H1 (cell line): ENCODE measurements at regions not wholly inside any gene's neighbourhood (a gene's known extent, or its start where the extent isn't known, plus 50 kb on each side); places are given as distances from the start of the nearest gene placed in this dataset.

Source experiments
- CTCF ChIA-PET: fragments of 300-600 bp; sonication (Branson Sonifier 250); formaldehyde crosslinking; loops from one replicate; lab custom pipeline; 2021; ENCODE audit not compliant: partially characterized antibody; lab: Charles Lee
- POLR2A ChIA-PET: fragments of 300-600 bp; sonication (Branson Sonifier 250); formaldehyde crosslinking; loops from one replicate; lab custom pipeline; 2021; ENCODE audit warnings: inconsistent platforms; ENCODE audit not compliant: partially characterized antibody; lab: Charles Lee
- DNase-seq, 2 experiments: peaks; one replicate each; pipeline versions ENCODE4 v3.0.0 to v3.0.0-alpha.2; 2010 to 2022; ENCODE audit warnings: low spot score in 2 of 2, low read depth in 1 of 2, mixed read lengths in 1 of 2
- FAIRE-seq: peaks from 2 replicates; lab custom pipeline; 2011; peaks lifted over from hg19 to GRCh38; lab: Jason Lieb, UNC
- H2AFZ ChIP-seq: 2 replicates; pipeline ENCODE4 v1.8.1; 2012; ENCODE audit warnings: low read length, inconsistent platforms
- H2AK5ac ChIP-seq: 2 replicates; pipeline ENCODE4 v1.6.1; 2013; ENCODE audit warnings: low read depth, low read length
- H2BK120ac ChIP-seq: replicated peaks from 2 replicates; pipeline ENCODE3; 2013; ENCODE audit warnings: low read depth, low read length, inconsistent platforms
- H2BK12ac ChIP-seq: 2 replicates; pipeline ENCODE4 v1.6.1; 2013; ENCODE audit warnings: low read depth, low read length
- H2BK15ac ChIP-seq: 2 replicates; pipeline ENCODE4 v1.6.1; 2013; ENCODE audit warnings: low read length
- H2BK20ac ChIP-seq: 2 replicates; pipeline ENCODE4 v1.6.1; 2013; ENCODE audit warnings: low read length
- H2BK5ac ChIP-seq: 2 replicates; pipeline ENCODE4 v1.6.1; 2013; ENCODE audit warnings: low read depth, low read length
- H3K14ac ChIP-seq: 2 replicates; pipeline ENCODE4 v1.6.1; 2013; ENCODE audit warnings: inconsistent platforms; ENCODE audit not compliant: insufficient read length
- H3K18ac ChIP-seq: 2 replicates; pipeline ENCODE4 v1.6.1; 2013; ENCODE audit warnings: low read length; ENCODE audit errors: extremely low read depth
- H3K23ac ChIP-seq: 2 replicates; pipeline ENCODE4 v1.6.1; 2013; ENCODE audit warnings: inconsistent platforms; ENCODE audit not compliant: insufficient read length
- H3K23me2 ChIP-seq: 2 replicates; pipeline ENCODE4 v1.6.1; 2013; ENCODE audit warnings: low read depth, low read length
- H3K27ac ChIP-seq: 2 replicates; pipeline ENCODE4 v1.6.1; 2011; ENCODE audit warnings: low read depth, low read length, inconsistent platforms
- H3K27me3 ChIP-seq, 4 experiments: replicated peaks in 1 of 4; 1 replicate in 1 of 4; 2 replicates in 3 of 4; pipeline versions ENCODE4 v1.6.1 to v1.8.1; 2011 to 2013; ENCODE audit warnings: low read length in 3 of 4, mild to moderate bottlenecking in 3 of 4, inconsistent platforms in 2 of 4, mixed read lengths in 2 of 4, moderate library complexity in 1 of 4; ENCODE audit not compliant: control insufficient read depth in 3 of 4, insufficient read depth in 3 of 4; ENCODE audit errors: extremely low read depth in 1 of 4
- H3K36me3 ChIP-seq, 4 experiments: 2 replicates each; pipeline versions ENCODE4 v1.6.1 to v1.8.1; 2011 to 2013; ENCODE audit warnings: mild to moderate bottlenecking in 4 of 4, low read length in 3 of 4, moderate library complexity in 2 of 4, control low read depth in 1 of 4, inconsistent platforms in 1 of 4; ENCODE audit not compliant: insufficient read depth in 4 of 4, control insufficient read depth in 2 of 4
- H3K4ac ChIP-seq: replicated peaks from 2 replicates; pipeline ENCODE3; 2013; ENCODE audit warnings: low read length, low read depth, mixed read lengths, inconsistent platforms; ENCODE audit not compliant: insufficient read length
- H3K4me1 ChIP-seq, 4 experiments: replicated peaks in 1 of 4; 1 replicate in 1 of 4; 2 replicates in 3 of 4; pipeline versions ENCODE4 v1.6.1 to v1.8.1; 2011 to 2013; ENCODE audit warnings: low read length in 3 of 4, inconsistent platforms in 2 of 4, mixed read lengths in 1 of 4; ENCODE audit not compliant: insufficient read depth in 4 of 4, control insufficient read depth in 3 of 4
- H3K4me2 ChIP-seq, 2 experiments: 2 replicates each; pipeline versions ENCODE4 v1.6.1 to v1.8.1; 2011 to 2013; ENCODE audit warnings: low read depth in 2 of 2, low read length in 2 of 2, control low read depth in 1 of 2, inconsistent platforms in 1 of 2, mild to moderate bottlenecking in 1 of 2; ENCODE audit not compliant: insufficient read depth in 1 of 2
- H3K4me3 ChIP-seq, 4 experiments: fragments of 200-600, 300-600 bp in 1 of 4; sonication (generic), shearing (Covaris generic), sonication (Bioruptor Twin) in 1 of 4; 2 replicates each; pipeline versions ENCODE4 v1.5.1 to v1.8.1; 2011 to 2016; ENCODE audit warnings: low read length in 4 of 4, low read depth in 3 of 4, control low read depth in 2 of 4, inconsistent platforms in 2 of 4, mild to moderate bottlenecking in 2 of 4, mixed read lengths in 1 of 4, moderate library complexity in 1 of 4; ENCODE audit not compliant: insufficient read depth in 2 of 4; ENCODE audit errors: extremely low read depth in 1 of 4
- H3K56ac ChIP-seq: replicated peaks from 2 replicates; pipeline ENCODE3; 2013; ENCODE audit warnings: low read depth, mild to moderate bottlenecking, mixed read lengths, low read length, inconsistent platforms; ENCODE audit not compliant: insufficient read length
- H3K79me1 ChIP-seq: 2 replicates; pipeline ENCODE4 v1.6.1; 2013; ENCODE audit warnings: low read depth, low read length, control low read depth
- H3K79me2 ChIP-seq, 2 experiments: 2 replicates each; pipeline versions ENCODE4 v1.6.1 to v1.8.1; 2012 to 2013; ENCODE audit warnings: low read length in 2 of 2, mild to moderate bottlenecking in 2 of 2, inconsistent platforms in 1 of 2; ENCODE audit not compliant: insufficient read depth in 2 of 2, control insufficient read depth in 1 of 2
- H3K9ac ChIP-seq, 4 experiments: replicated peaks in 1 of 4; 1 replicate in 1 of 4; 2 replicates in 3 of 4; pipeline versions ENCODE4 v1.6.1 to v1.8.1; 2011 to 2013; ENCODE audit warnings: low read depth in 3 of 4, low read length in 3 of 4, control low read depth in 2 of 4, mild to moderate bottlenecking in 2 of 4, moderate library complexity in 2 of 4, inconsistent platforms in 1 of 4; ENCODE audit errors: extremely low read depth in 1 of 4
- H3K9me3 ChIP-seq, 2 experiments: 2 replicates each; pipeline versions ENCODE4 v1.6.1 to v1.8.1; 2012 to 2013; ENCODE audit warnings: mild to moderate bottlenecking in 2 of 2, moderate library complexity in 2 of 2, control low read depth in 1 of 2, inconsistent platforms in 1 of 2, low read depth in 1 of 2, low read length in 1 of 2, mixed read lengths in 1 of 2; ENCODE audit not compliant: insufficient read depth in 2 of 2
- H4K20me1 ChIP-seq, 2 experiments: replicated peaks in 1 of 2; 2 replicates each; pipeline versions ENCODE3 to v1.8.1; 2011 to 2013; ENCODE audit warnings: inconsistent platforms in 2 of 2, low read length in 2 of 2, mild to moderate bottlenecking in 1 of 2; ENCODE audit not compliant: insufficient read depth in 2 of 2, control insufficient read depth in 1 of 2
- H4K5ac ChIP-seq: 2 replicates; pipeline ENCODE4 v1.6.1; 2013; ENCODE audit warnings: low read length, low read depth, mixed read lengths, inconsistent platforms; ENCODE audit not compliant: insufficient read length
- H4K8ac ChIP-seq: 2 replicates; pipeline ENCODE4 v1.8.0; 2013; ENCODE audit warnings: mild to moderate bottlenecking, moderate library complexity, low read length, inconsistent platforms; ENCODE audit not compliant: insufficient read depth; ENCODE audit errors: extremely low read depth
- H4K91ac ChIP-seq: replicated peaks from 2 replicates; pipeline ENCODE3; 2013; ENCODE audit warnings: low read length, mixed read lengths, inconsistent platforms; ENCODE audit not compliant: insufficient read length
- JUN ChIP-seq: IDR thresholded peaks from 2 replicates; pipeline ENCODE4 v1.6.1; 2011; ENCODE audit warnings: low read depth, mild to moderate bottlenecking, improper control_type of control experiment, low read length
- WGBS, 2 experiments: shearing (Covaris generic) in 1 of 2; methylation state at CpG; one replicate each; pipeline versions ENCODE4 v1.1.6 to v1.1.7; 2013 to 2015; ENCODE audit warnings: low lambda C conversion rate in 2 of 2, mixed read lengths in 2 of 2, inconsistent platforms in 1 of 2, low coverage in 1 of 2, missing lambda C conversion rate in 1 of 2; ENCODE audit not compliant: insufficient replicate concordance in 2 of 2, insufficient coverage in 1 of 2, insufficient read length in 1 of 2; ENCODE audit errors: extremely low coverage in 1 of 2, missing lambda C conversion rate in 1 of 2; 5-methylcytosine and 5-hydroxymethylcytosine counted together

GRCh38 chr10:131746241-131746711 is 154.5 kb upstream of the PPP2R2D start:
- Histone ChIP-seq H3K4me2 (no peak overlapping the region), H2AFZ (no peak overlapping the region), H3K23ac (no peak overlapping the region), H2BK20ac (0 out of 2 replicates have a peak overlapping the region, but pooled peaks have one; percentile 86), H3K9ac (no peak overlapping the region; a peak in 1 of 7 replicates), H3K27ac (no peak overlapping the region), H4K91ac (peak overlapping the region; percentile 55), H4K8ac (no peak overlapping the region), H3K79me1 (no peaks in the 10 kb centered on the region), H3K4ac (no peak overlapping the region), H3K56ac (no peak overlapping the region), H3K4me3 (no peak overlapping the region), H3K18ac (no peak overlapping the region), H3K4me1 (peaks cover 0 to 25% (median 14%) of the 10 kb centered on the region in 4 experiments; a peak in 6 of 7 replicates), H2BK5ac (no peak overlapping the region), H3K9me3 (no peaks in the 10 kb centered on the region), H4K20me1 (no peaks in the 10 kb centered on the region), H2BK12ac (no peak overlapping the region), H2BK120ac (no peak overlapping the region), H3K23me2 (no peaks in the 10 kb centered on the region; the same call in 1 of the 2 replicates), H3K14ac (no peak overlapping the region), H4K5ac (no peak overlapping the region), H3K79me2 (no peaks in the 10 kb centered on the region), H2BK15ac (no peak overlapping the region), H3K27me3 (no peaks in the 10 kb centered on the region), H2AK5ac (peak overlapping the region; percentile 78; the same call in 1 of the 2 replicates), H3K36me3 (no peaks in the 10 kb centered on the region)
- CTCF ChIA-PET = no interaction called here
- WGBS, 2 experiments = 81% methylated on average over 11 of the region's 20 CpGs; no CpG with 5 or more reads in 1 of the 2 experiments
- POLR2A ChIA-PET = no interaction called here
- FAIRE-seq (no peak), DNase-seq (no peak)
- TF ChIP-seq JUN = no peak
